ENCODE measurements at regions not wholly inside any gene's neighbourhood (a gene's known extent, or its start where the extent isn't known, plus 50 kb on each side); places are given as distances from the start of the nearest gene placed in this dataset.

DNA sequence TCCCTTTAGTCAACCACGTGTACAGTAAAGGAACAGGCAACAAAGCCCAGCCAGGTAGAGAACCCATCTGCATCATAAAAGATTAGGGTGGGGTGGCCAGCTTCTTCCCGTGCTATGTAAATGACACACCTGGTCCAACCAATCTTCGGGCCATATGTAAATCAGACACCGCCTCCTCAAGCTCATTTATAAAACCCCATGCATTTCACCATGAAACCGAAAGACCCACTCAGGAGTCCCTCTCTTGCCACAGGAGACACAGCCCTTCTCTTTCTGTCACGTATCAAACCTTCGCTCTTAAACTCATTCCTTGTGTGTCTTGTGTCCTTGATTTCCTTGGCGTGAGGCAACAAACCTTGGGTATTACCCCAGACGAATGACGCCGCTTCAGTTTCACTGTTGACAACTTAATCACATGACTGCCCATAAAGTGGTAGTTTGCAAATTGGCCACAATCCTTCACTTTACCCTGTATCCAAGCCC, 59.8 kb upstream of the TBPL2 start:
- no peak for DNase-seq (ENCODE audit: low spot score)

DNA sequence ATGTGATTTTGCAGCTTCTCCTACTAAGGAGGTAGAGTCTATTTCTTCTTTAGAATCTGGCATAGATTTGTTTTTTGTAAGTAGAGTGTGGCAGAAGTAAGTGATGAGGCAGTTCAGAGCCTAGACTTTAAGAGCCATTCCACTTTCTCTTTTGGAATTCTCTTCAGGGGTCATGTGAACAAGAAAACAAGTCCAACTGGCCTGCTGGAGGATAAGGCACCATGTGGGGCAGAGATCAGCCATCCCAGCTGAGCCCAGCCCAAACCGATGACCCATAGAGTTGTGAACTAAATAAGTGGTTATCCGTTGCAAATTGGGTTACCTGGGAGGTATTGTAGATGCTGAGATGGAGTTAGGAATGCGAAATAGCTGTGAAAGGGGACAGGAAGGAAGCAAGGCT, 60.3 kb upstream of the TBPL2 start:
- no peak for DNase-seq (ENCODE audit: low spot score)

DNA sequence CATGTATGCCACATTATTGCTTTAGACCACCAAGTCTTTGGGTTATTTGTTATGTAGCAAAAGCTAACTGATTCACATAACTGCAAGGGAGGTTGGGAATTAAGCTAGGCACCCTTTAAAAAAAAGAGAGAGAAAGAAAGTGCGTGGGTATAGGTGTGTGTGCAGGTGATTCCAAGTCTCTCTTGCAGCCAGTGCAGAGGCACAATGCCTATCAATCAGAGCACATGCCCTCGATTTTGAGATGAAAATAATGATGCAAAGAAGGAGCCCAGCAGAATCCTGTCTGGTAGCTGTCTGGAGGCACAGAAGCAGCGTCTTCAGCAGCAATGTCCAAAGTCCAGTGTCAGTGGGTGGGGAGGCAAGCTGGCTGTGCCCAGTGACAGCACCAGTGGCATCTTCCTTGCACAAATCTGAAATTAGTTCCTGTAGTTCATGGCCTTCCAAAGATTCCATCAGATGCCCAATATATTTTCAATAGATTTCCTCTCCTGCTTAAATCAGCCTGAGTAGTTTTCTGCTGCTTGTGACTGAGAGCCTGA, 62.4 kb upstream of the TBPL2 start:
- peak; percentile 61 for DNase-seq (ENCODE audit: low spot score)

DNA sequence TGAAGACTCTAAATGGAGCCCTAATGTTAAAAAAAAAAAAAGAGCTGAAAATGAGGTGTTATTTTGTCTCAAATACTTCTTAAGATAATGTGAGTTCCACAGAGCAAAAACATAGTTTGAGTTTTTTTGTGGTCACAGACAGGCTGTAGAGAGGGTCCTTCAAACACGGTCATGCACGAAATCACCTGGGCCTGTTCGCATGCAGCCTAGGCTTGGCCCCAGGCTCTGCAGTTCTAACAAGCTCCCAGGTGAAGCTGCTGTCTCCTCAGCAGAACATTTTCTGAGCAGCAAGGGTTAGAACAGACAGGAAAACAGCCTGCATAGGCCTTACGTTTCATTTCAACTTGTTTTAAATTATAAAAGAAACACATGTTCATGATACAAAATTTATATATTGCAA, 65.4 kb upstream of the TBPL2 start:
- DNase-seq (ENCODE audit: low spot score) = no peak

- no peak for DNase-seq (ENCODE audit: low spot score)
Measured at GRCh38 chr14:55508676-55509075, 68.3 kb upstream of the TBPL2 start.

GRCh38 chr14:55512421-55512820, 67.6 kb upstream of the KTN1 start:
- DNase-seq (ENCODE audit: low spot score) = no peak

DNA sequence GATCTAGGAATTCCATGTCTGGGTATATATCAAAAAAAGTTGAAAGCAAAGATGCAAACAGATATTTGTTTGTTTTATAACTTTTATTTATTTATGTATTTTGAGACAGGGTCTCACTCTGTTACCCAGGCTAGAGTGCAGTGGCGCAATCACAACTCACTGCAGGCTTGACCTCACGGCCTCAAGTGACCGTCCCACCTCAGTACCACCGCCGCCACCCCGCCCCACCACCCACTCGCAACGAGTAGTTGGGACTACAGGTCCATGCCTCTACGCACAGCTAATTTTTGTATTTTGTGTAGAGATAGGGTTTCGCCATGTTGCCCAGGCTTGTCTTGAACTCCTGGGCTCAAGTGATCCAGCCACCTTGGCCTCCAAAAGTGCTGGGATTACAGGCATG, 66.5 kb upstream of the KTN1 start:
- DNase-seq (ENCODE audit: low spot score) = no peak

- DNase-seq (ENCODE audit: low spot score) = peak; percentile 3
Measured at GRCh38 chr14:55514819-55515490, 65.1 kb upstream of the KTN1 start.

GRCh38 chr14:55516776-55517175, 63.2 kb upstream of the KTN1 start:
- DNase-seq (ENCODE audit: low spot score) = no peak

- no peak for DNase-seq (ENCODE audit: low spot score)
Measured at GRCh38 chr14:55518391-55518790, 61.6 kb upstream of the KTN1 start.

DNA sequence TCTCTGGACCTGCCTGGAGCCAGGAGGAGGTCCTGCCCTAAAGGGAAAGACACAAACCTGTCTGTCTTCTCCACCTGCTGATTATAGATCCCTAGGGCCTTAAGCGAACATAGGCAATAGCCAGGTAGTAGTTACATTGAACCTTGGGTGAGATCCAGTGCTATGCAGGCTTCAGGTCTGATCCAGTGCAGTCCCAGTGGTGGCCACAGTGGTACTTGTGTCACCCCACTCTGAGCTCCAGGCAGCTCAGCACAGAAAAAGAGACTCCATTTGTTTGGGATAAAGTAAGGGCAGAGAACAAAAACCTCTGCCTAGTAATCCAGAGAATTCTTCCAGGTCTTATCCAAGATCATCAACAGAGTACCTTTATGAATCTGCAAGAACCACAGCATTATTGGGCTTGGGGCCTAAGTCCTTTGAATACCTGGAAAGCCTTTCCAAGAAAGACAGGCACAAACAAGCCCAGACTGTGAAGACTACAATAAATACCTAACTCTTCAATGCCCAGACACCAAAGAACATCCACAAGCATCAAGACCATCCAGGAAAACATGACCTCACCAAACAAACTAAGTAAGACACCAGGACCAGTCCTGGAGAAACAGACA, 60.4 kb upstream of the KTN1 start:
- no peak for DNase-seq (ENCODE audit: low spot score)

GRCh38 chr14:55523321-55523720, 56.7 kb upstream of the KTN1 start:
- no peak for DNase-seq (ENCODE audit: low spot score)

Data from putamen (tissue), 1 donor.